HepG2 (cell line): ENCODE measurements at regions not wholly inside any gene's neighbourhood (a gene's known extent, or its start where the extent isn't known, plus 50 kb on each side); places are given as distances from the start of the nearest gene placed in this dataset.

ENCODE experiments used
- ATAC-seq: fragments of 200-7000 bp; cut with Tn5 transposase; 3 replicates; pipeline ENCODE4 v1.9.1; 2020; ENCODE audit warnings: mild to moderate bottlenecking, moderate library complexity
- BruUV-seq: library from RNA; stranded (reverse); fragments of 400-500 nt; replicated peaks from 2 replicates; lab custom pipeline; 2021; lab: Mats Ljungman, UMichigan
- CTCF ChIA-PET: fragments of 300-600 bp; formaldehyde crosslinking; extraction: SDS; loops from one replicate; lab custom pipeline; 2021; ENCODE audit warnings: low total read pairs, inconsistent platforms, low intra/inter-chr PET ratio; lab: Yijun Ruan, JAX
- POLR2A ChIA-PET: fragments of 350-600 bp; sonication (Branson Sonifier 250); formaldehyde crosslinking; loops from one replicate; lab custom pipeline; 2020; ENCODE audit warnings: antibody characterized with exemption, inconsistent platforms; lab: Yijun Ruan, JAX
- DNase-seq: peaks from one replicate; pipeline ENCODE4 v3.0.0-alpha.2; 2015; ENCODE audit warnings: low spot score
- FAIRE-seq: peaks from 3 replicates; lab custom pipeline; 2011; peaks lifted over from hg19 to GRCh38; lab: Jason Lieb, UNC
- H2AFZ ChIP-seq: one replicate; pipeline ENCODE4 v1.6.1; 2011; ENCODE audit warnings: low read length, inconsistent platforms
- H3K27ac ChIP-seq: fragments of 300-600 bp; 3 replicates; pipeline ENCODE4 v1.8.0; 2011; ENCODE audit warnings: mixed run types, mild to moderate bottlenecking, mixed read lengths, low read length, inconsistent platforms; ENCODE audit not compliant: insufficient read depth; ENCODE audit errors: extremely low read length
- H3K27me3 ChIP-seq, 2 experiments: fragments of 200-600 bp in 1 of 2; 2 replicates in 1 of 2; 3 replicates in 1 of 2; pipeline versions ENCODE4 v1.6.0 to v1.8.0; 2011; ENCODE audit warnings: low read length in 2 of 2, mild to moderate bottlenecking in 2 of 2, moderate library complexity in 2 of 2, inconsistent platforms in 1 of 2; ENCODE audit not compliant: insufficient read depth in 2 of 2, control insufficient read depth in 1 of 2
- H3K36me3 ChIP-seq, 2 experiments: fragments of 200-600 bp in 1 of 2; replicated peaks in 1 of 2; 2 replicates in 1 of 2; 3 replicates in 1 of 2; pipeline versions ENCODE4 v1.5.1 to v1.8.0; 2011; ENCODE audit warnings: low read length in 2 of 2, inconsistent platforms in 1 of 2; ENCODE audit not compliant: insufficient read depth in 2 of 2, control insufficient read depth in 1 of 2
- H3K4me1 ChIP-seq: 2 replicates; pipeline ENCODE4 v1.5.1; 2012; ENCODE audit warnings: low read length, inconsistent platforms; ENCODE audit not compliant: insufficient read depth
- H3K4me2 ChIP-seq: 2 replicates; pipeline ENCODE4 v1.6.0; 2011; ENCODE audit warnings: low read depth, low read length, inconsistent platforms
- H3K4me3 ChIP-seq, 3 experiments: fragments of 200-600 bp in 1 of 3; sonication (generic), shearing (Covaris generic) in 1 of 3; replicated peaks in 1 of 3; 2 replicates each; pipeline ENCODE4 v1.5.1; 2011 to 2016; ENCODE audit warnings: low read length in 3 of 3, inconsistent platforms in 2 of 3, low read depth in 2 of 3, mild to moderate bottlenecking in 2 of 3, control low read depth in 1 of 3, mixed read lengths in 1 of 3; ENCODE audit not compliant: insufficient read depth in 1 of 3
- H3K79me2 ChIP-seq: one replicate; pipeline ENCODE4 v1.6.1; 2011; ENCODE audit warnings: low read length, inconsistent platforms; ENCODE audit not compliant: insufficient read depth
- H3K9ac ChIP-seq: 2 replicates; pipeline ENCODE4 v1.6.0; 2011; ENCODE audit warnings: mild to moderate bottlenecking, low read depth, low read length, inconsistent platforms; ENCODE audit not compliant: insufficient read depth
- H3K9me3 ChIP-seq: 2 replicates; pipeline ENCODE4 v1.5.1; 2012; ENCODE audit warnings: mild to moderate bottlenecking, low read length
- H4K20me1 ChIP-seq: 2 replicates; pipeline ENCODE4 v1.6.0; 2011; ENCODE audit warnings: inconsistent platforms, mild to moderate bottlenecking, low read length, moderate library complexity; ENCODE audit not compliant: insufficient read depth
- CHD4 ChIP-seq: fragments of 200-600 bp; sonication (generic); IDR thresholded peaks from 2 replicates; pipeline ENCODE4 v1.7.0; 2017; ENCODE audit warnings: mild to moderate bottlenecking, low read length, borderline replicate concordance
- DMTF1 ChIP-seq: sonication (generic); formaldehyde crosslinking; IDR thresholded peaks from 2 replicates; pipeline ENCODE4 v1.4.0; 2020; ENCODE audit warnings: mild to moderate bottlenecking, missing genetic modification reagents
- KDM3A ChIP-seq: IDR thresholded peaks from 2 replicates; pipeline ENCODE4 v1.6.1; 2018; ENCODE audit warnings: low read depth, missing compliant biosample characterization
- SAP130 ChIP-seq: IDR thresholded peaks from 2 replicates; pipeline ENCODE4 v1.6.1; 2016; ENCODE audit warnings: low read depth
- SYNCRIP ChIP-seq: fragments of 200-400 bp; formaldehyde crosslinking; IDR thresholded peaks from 2 replicates; pipeline ENCODE4 v1.6.1; 2018; ENCODE audit warnings: mild to moderate bottlenecking, low read depth, low read length; ENCODE audit not compliant: insufficient read depth
- TSC22D2 ChIP-seq: sonication (generic); formaldehyde crosslinking; IDR thresholded peaks from 2 replicates; pipeline ENCODE4 v1.5.1; 2020; ENCODE audit warnings: missing genetic modification reagents, mild to moderate bottlenecking, borderline replicate concordance
- ZBED4 ChIP-seq: sonication (generic); formaldehyde crosslinking; IDR thresholded peaks from 2 replicates; pipeline ENCODE4 v1.4.0; 2020; ENCODE audit warnings: missing genetic modification reagents, borderline replicate concordance
- ZFP1 ChIP-seq: IDR thresholded peaks from 2 replicates; pipeline ENCODE4 v1.6.1; 2016
- ZNF101 ChIP-seq: sonication (generic); formaldehyde crosslinking; IDR thresholded peaks from 2 replicates; pipeline ENCODE4 v1.4.0; 2020; ENCODE audit warnings: mild to moderate bottlenecking, low read depth, missing genetic modification reagents, borderline replicate concordance
- ZNF24 ChIP-seq: fragments of 450-650 bp; IDR thresholded peaks from 2 replicates; pipeline ENCODE4 v1.6.1; 2017; ENCODE audit warnings: antibody characterized with exemption, mild to moderate bottlenecking
- ZNF589 ChIP-seq: sonication (generic); formaldehyde crosslinking; conservative IDR thresholded peaks from 2 replicates; pipeline ENCODE4 v1.8.0; 2022; ENCODE audit warnings: mild to moderate bottlenecking, moderate library complexity, missing genetic modification reagents
- ZNF772 ChIP-seq: sonication (generic); formaldehyde crosslinking; IDR thresholded peaks from 2 replicates; pipeline ENCODE4 v1.5.0; 2020; ENCODE audit warnings: mild to moderate bottlenecking, missing genetic modification reagents
- ZSCAN29 ChIP-seq: sonication (generic); formaldehyde crosslinking; conservative IDR thresholded peaks from 2 replicates; pipeline ENCODE4 v1.4.0; 2020; ENCODE audit warnings: mild to moderate bottlenecking, missing genetic modification reagents
- ZSCAN5A ChIP-seq: sonication (generic); formaldehyde crosslinking; IDR thresholded peaks from 2 replicates; pipeline ENCODE4 v1.8.0; 2022; ENCODE audit warnings: mild to moderate bottlenecking, missing genetic modification reagents, borderline replicate concordance
- WGBS: methylation state at CpG from one replicate; pipeline ENCODE4 v1.1.6; 2017; ENCODE audit warnings: low lambda C conversion rate; 5-methylcytosine and 5-hydroxymethylcytosine counted together
- in situ Hi-C: cut with HindIII; loops from 2 replicates; pipeline ENCODE4 v1.10.0; 2017; ENCODE audit warnings: low pct_unique_long_range_greater_than_20kb; ENCODE audit not compliant: extremely low pct_ligation_motif_present
- intact Hi-C: fragments of 100-400 bp; cut with micrococcal nuclease; formaldehyde crosslinking; loops from one replicate; pipeline ENCODE4 v1.10.0; 2022; ENCODE audit not compliant: unreplicated experiment

GRCh38 chr14:28704153-28704552, 62.4 kb upstream of the FOXG1 start:
- intact Hi-C loops, result no loop called here
- no peak overlapping the region for H3K9ac ChIP-seq
- no peaks in the 10 kb centered on the region for H4K20me1 ChIP-seq
- H3K4me2 ChIP-seq, result no peak overlapping the region
- H3K27me3 ChIP-seq, result no peaks in the 10 kb centered on the region
- H3K9me3 ChIP-seq, result peaks cover 61% of the 10 kb centered on the region
- POLR2A ChIA-PET, result no interaction called here
- no peak overlapping the region for H3K4me3 ChIP-seq
- ATAC-seq (no peak), DNase-seq (no peak), FAIRE-seq (no peak)
- CTCF ChIA-PET, result no interaction called here
- in situ Hi-C loops, result no loop called here
- no peaks in the 10 kb centered on the region for H3K4me1 ChIP-seq
- TF ChIP-seq ZNF101 (CRISPR knock-in tag) (no peak), SAP130 (CRISPR knock-in tag) (no peak), SYNCRIP (no peak), ZSCAN29 (CRISPR knock-in tag) (no peak), ZNF589 (no peak), ZNF772 (CRISPR knock-in tag) (no peak), KDM3A (no peak)
- no peaks in the 10 kb centered on the region for H3K79me2 ChIP-seq
- BruUV-seq, result no TSS peak
- H2AFZ ChIP-seq, result no peak overlapping the region
- H3K27ac ChIP-seq, result no peak overlapping the region
- H3K36me3 ChIP-seq, result no peaks in the 10 kb centered on the region

GRCh38 chr14:28707814-28708213, 58.8 kb upstream of the FOXG1 start:
- ATAC-seq, result no peak
- H3K27me3 ChIP-seq, result no peaks in the 10 kb centered on the region
- H3K9me3 ChIP-seq, result peaks cover 84% of the 10 kb centered on the region
- H3K79me2 ChIP-seq, result no peaks in the 10 kb centered on the region
- no peaks in the 10 kb centered on the region for H3K36me3 ChIP-seq
- H3K4me3 ChIP-seq, result no peak overlapping the region
- BruUV-seq, result no TSS peak
- no peak overlapping the region for H3K27ac ChIP-seq
- H2AFZ ChIP-seq, result no peak overlapping the region
- no peak for FAIRE-seq
- POLR2A ChIA-PET, result no interaction called here
- no peak overlapping the region for H3K4me2 ChIP-seq
- intact Hi-C loops (no loop called here), in situ Hi-C loops (no loop called here)
- CTCF ChIA-PET, result no interaction called here
- H3K9ac ChIP-seq, result no peak overlapping the region
- H4K20me1 ChIP-seq, result no peaks in the 10 kb centered on the region
- H3K4me1 ChIP-seq, result no peaks in the 10 kb centered on the region
- WGBS, result 0% methylated on average over 2 of the region's 2 CpGs
- DNase-seq, result no peak
- TF ChIP-seq CHD4 (no peak), ZFP1 (CRISPR knock-in tag) (no peak), ZSCAN5A (CRISPR knock-in tag) (no peak), ZNF24 (no peak), ZBED4 (no peak), TSC22D2 (no peak), DMTF1 (CRISPR knock-in tag) (no peak)
